Activated T-cell treated with anti-CD3 and anti-CD28 coated beads, Interleukin-2, amount 50 U/mL, for 4 hours (primary cell): ENCODE measurements at regions not wholly inside any gene's neighbourhood (a gene's known extent, or its start where the extent isn't known, plus 50 kb on each side); places are given as distances from the start of the nearest gene placed in this dataset.

Source experiments
- ATAC-seq, 2 donors: fragments of 200-7000 bp; cut with Tn5 transposase; one replicate each; pipeline ENCODE4 v1.10.0; 2021
- DNase-seq: peaks from one replicate; pipeline ENCODE4 v3.0.0-alpha.2; 2020
- H3K27me3 Mint-ChIP-seq: one replicate; pipeline ENCODE4 v1.8.0; 2021; ENCODE audit warnings: low read depth, mixed read lengths
- H3K36me3 Mint-ChIP-seq: one replicate; pipeline ENCODE4 v1.8.0; 2022; ENCODE audit warnings: mixed read lengths; ENCODE audit not compliant: insufficient read depth
- H3K4me1 Mint-ChIP-seq: one replicate; pipeline ENCODE4 v1.8.0; 2021; ENCODE audit warnings: low read depth, mixed read lengths
- H3K4me3 Mint-ChIP-seq: one replicate; pipeline ENCODE4 v1.8.0; 2021; ENCODE audit warnings: mild to moderate bottlenecking, moderate library complexity, mixed read lengths
- H3K9me3 Mint-ChIP-seq: one replicate; pipeline ENCODE4 v1.8.0; 2021; ENCODE audit warnings: mixed read lengths

DNA sequence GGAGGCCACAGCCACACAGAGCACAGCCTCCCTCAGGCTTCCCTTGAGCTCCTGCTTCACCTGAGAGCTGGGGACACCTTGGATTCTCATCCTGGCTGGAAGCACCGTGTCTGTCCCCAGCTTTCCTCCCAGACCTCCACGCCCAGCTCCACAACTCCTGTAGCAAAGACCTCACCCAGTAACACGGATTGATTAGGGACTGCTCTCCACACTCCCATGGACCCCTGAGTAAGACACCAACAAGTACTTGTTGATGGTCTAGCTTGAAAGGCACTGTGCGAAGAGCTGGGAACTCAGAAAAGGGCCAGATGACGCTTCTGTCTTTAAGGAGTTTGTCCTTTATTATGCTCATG is 109.6 kb downstream of the DLL1 start:
- DNase-seq = no peak
- no peak overlapping the region for H3K4me3 Mint-ChIP-seq
- ATAC-seq = no peak
- peaks cover 9% of the 10 kb centered on the region for H3K9me3 Mint-ChIP-seq
- H3K27me3 Mint-ChIP-seq = no peaks in the 10 kb centered on the region
- no peaks in the 10 kb centered on the region for H3K36me3 Mint-ChIP-seq
- H3K4me1 Mint-ChIP-seq = peaks cover 7% of the 10 kb centered on the region

DNA sequence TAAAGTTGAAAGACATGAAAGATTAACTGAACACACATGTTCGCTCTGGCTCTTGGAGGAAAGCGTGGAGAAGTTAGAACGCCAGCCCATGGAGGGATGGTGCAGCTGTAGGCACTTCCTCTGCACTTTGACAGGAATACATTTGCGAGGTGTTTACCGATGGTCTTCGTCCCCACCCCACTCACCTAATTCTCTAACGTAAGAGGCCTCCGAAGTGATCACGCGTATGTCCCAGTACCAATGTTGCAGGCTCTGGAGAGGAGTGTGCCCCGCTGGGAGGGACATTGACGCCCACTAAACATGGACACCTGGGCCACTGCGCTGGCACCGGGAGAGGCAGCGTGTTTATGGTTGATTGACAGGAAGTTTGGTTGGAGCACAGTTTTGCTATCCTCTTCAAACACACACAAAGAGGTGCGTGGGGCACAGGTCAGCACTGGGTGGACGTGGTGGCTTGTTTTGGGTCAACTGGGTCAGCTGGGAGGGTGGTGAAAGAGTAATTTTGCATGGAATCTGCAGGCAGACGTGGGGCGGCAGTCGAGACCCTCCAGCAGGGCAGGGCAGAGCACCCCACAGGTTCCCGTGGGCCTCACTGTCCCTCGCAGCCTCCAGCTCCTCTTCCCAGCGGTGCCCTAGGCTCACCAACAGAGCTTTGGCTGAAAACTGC is 110.1 kb downstream of the DLL1 start:
- ATAC-seq (no peak), DNase-seq (no peak)
- H3K27me3 Mint-ChIP-seq = no peaks in the 10 kb centered on the region
- H3K4me1 Mint-ChIP-seq = peaks cover 7% of the 10 kb centered on the region
- H3K9me3 Mint-ChIP-seq = peaks cover 9% of the 10 kb centered on the region
- H3K36me3 Mint-ChIP-seq = no peaks in the 10 kb centered on the region
- no peak overlapping the region for H3K4me3 Mint-ChIP-seq

DNA sequence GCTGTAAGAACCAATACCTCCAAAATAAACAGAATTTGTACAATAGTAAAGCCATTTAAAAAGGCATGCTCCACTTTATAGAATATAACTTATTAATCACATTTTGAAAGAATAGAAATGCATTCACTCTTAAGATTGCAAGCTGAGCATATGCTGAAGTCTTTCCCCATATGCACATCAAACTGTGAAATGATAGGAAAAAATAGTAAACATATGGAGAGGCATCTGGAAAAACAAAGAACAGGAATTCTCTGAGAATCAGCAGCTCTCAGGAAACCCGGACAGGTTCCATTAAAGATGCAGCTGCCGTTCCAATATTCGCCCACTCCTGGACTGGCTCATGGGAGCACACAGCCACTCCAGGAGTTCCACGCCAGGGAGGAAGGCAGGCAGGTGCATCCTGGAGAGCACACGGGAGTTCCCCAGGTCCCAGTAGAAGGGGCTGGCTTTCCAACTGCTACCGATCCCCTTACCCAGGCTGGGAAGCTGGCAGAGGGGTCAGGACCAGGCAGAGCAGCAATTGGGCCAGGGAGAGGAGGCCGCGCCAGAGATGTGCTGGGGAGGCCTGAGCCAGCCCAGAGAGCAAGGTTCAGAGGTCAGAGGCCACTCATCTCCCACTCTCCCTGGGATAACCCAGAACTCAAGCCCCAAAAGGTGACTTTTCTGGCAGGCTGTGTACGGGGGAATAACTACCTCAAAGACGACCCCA is 111.1 kb downstream of the DLL1 start:
- Mint-ChIP-seq H3K4me1 (peaks cover 7% of the 10 kb centered on the region), H3K36me3 (no peaks in the 10 kb centered on the region), H3K27me3 (no peaks in the 10 kb centered on the region), H3K9me3 (peaks cover 9% of the 10 kb centered on the region), H3K4me3 (no peak overlapping the region)
- no peak for DNase-seq
- no peak for ATAC-seq

DNA sequence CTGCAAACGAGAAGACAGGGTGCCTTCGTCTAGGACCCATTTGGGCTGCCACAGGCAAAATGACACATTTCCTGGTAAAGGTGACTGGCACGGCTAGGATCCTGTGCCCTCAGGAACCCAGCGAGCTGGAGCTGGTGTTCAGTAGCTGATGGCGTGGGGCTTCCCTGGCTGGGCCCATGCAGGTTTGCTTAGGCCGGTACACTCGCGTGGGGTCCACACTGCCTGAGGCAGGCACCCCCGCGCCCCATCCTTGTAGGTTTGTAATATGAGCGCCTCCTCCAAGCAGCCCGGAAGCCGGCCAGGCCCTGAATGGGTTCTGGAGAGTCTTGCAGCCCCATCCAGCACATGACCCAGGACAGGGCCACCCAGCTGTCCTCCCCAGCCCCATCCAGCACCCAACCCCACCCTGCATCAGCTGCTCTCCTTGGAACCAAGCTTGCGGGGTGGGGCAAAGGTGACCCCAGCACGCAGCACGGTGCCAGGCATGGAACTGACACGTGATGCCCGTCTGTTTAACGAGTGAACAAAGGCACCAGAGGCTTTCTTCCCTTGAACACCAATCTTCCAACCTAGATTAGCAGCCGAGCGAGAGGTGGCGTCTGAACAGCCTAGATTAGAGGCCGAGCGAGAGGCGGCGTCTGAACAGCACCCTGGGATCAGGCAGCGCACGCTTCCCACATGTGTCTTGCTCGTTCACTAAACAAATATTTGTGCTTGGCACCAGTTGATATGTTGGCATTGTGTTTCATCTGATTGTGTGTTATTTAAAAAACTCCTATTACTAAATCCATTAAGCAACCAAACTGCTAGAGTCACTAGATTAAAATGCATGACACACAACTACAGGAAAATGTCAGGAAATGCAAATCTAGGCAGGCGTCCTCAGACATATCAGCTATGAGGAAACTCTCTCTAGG is 112.1 kb downstream of the DLL1 start:
- no peak overlapping the region for H3K4me3 Mint-ChIP-seq
- peaks cover 9% of the 10 kb centered on the region for H3K9me3 Mint-ChIP-seq
- no peak for DNase-seq
- no peaks in the 10 kb centered on the region for H3K36me3 Mint-ChIP-seq
- H3K27me3 Mint-ChIP-seq = no peaks in the 10 kb centered on the region
- H3K4me1 Mint-ChIP-seq = peaks cover 6% of the 10 kb centered on the region
- no peak for ATAC-seq

DNA sequence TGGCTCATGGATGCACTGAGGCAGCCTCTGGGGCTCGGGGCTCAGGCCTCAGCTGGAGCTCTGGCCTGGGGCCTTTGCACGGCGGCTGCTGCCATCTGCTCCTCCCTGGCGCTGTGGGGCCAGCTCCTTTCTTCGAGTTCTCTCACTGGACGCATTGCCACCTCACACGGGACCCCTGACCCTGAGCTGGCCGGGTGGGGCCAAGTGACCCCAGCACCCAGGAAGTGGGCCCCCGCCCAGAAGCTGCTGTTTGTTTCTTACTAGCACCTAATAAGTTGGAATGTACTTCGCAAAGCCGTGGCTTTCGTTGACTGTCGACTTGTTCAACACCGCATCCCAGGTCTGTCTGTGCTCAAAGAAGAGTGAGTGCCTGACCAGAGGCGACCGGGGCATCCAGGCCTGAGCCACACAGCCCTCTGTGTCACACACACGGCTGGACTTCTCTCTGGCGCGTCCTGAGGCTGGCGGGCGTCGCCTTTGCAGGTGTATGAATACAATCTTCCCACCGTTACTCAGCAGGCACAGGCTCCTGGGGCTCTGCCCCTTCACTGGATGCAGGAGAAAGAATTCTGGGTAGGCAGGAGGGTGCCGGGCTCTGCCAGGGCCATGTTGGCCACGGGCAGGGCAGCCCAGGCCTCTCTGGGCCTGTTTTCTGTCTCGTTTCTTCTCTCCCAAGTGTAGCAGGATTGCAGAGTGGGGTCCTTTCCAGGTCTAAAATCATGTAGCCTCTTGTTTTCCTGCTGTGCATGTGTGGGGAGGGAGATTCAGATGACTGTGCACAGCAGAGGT is 112.9 kb downstream of the DLL1 start:
- Mint-ChIP-seq H3K36me3 (no peaks in the 10 kb centered on the region), H3K4me1 (peaks cover 6% of the 10 kb centered on the region)

GRCh38 chr6:170176898-170177771 is 113.7 kb downstream of the DLL1 start:
- peaks cover 3% of the 10 kb centered on the region for H3K9me3 Mint-ChIP-seq
- no peaks in the 10 kb centered on the region for H3K27me3 Mint-ChIP-seq
- ATAC-seq = peak in 1 of 2 donors; percentile 21
- DNase-seq = no peak
- H3K4me3 Mint-ChIP-seq = no peak overlapping the region
- H3K36me3 Mint-ChIP-seq = no peaks in the 10 kb centered on the region
- peaks cover 3% of the 10 kb centered on the region for H3K4me1 Mint-ChIP-seq

More for the DNA sequence above, 112.9 kb downstream of the DLL1 start:
- DNase-seq (no peak), ATAC-seq (peak in 1 of 2 donors; percentile 32)
- Mint-ChIP-seq H3K27me3 (no peaks in the 10 kb centered on the region), H3K4me3 (no peak overlapping the region), H3K9me3 (peaks cover 4% of the 10 kb centered on the region)

DNA sequence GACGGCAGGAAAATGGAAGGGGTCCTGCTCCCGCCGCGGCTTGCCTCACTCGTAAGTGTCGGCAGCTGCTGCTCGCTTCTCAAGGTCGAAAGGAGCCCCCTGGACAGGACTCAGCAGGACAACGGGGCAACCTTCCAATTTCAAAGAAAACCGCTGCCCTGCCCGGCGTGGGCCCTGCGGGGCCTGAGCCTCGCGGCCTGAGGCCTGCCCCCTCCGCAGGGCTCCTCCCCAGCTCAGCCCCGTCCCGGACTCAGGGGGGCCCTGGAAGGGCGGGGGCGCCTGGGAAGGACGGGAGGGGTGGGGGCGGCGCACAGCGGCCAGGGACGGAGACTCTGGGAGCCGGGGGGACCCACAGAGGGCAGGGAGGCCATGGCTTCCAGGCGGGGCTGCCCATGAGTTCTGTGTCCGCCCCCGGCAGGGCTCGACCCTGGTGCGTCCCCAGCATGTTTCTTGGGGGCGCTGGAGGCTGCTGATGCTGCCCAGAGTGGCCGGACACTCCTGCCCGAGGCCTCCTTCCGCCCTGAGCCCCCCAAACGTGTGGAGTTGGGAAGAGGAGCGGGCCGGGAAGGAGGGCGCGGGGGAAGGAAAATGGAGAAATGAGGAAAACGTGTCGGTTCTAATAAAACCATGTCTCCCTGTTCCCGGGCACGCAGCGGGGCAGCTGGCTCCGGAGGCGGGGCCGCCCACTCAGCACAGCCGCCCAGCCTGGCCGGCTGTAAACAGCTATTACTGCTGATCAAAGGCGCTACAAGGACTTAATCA is 114.6 kb downstream of the DLL1 start:
- Mint-ChIP-seq H3K36me3 (no peaks in the 10 kb centered on the region), H3K27me3 (no peaks in the 10 kb centered on the region), H3K4me1 (no peaks in the 10 kb centered on the region), H3K9me3 (no peaks in the 10 kb centered on the region), H3K4me3 (no peak overlapping the region)
- DNase-seq (no peak), ATAC-seq (no peak)

DNA sequence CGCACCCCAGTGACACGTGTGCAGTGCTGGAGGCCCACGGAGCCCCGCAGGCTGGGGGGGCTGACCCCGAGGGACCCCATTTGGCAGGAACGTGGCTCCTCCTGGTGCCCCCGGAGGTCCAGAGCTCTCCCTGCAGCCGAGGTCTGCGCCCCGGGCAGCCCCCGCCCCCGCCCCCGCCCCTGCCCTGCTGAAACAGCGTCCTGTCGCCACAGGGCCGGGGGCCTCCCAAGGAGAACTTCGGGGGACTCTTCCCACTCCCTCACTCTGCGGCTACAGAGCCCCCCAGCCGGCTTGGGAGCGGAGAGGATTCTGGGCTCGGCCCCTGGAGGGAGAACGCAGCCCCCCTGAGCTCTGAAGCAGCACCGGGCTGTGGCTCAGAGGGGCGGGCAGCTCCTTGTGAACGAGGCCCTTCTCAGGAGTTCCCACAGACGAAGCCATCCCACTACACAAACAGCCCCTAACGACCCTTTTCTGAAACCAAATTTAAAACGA is 115.2 kb downstream of the DLL1 start:
- ATAC-seq (no peak), DNase-seq (no peak)
- Mint-ChIP-seq H3K4me3 (no peak overlapping the region), H3K36me3 (no peaks in the 10 kb centered on the region), H3K9me3 (no peaks in the 10 kb centered on the region), H3K4me1 (no peaks in the 10 kb centered on the region), H3K27me3 (no peaks in the 10 kb centered on the region)

DNA sequence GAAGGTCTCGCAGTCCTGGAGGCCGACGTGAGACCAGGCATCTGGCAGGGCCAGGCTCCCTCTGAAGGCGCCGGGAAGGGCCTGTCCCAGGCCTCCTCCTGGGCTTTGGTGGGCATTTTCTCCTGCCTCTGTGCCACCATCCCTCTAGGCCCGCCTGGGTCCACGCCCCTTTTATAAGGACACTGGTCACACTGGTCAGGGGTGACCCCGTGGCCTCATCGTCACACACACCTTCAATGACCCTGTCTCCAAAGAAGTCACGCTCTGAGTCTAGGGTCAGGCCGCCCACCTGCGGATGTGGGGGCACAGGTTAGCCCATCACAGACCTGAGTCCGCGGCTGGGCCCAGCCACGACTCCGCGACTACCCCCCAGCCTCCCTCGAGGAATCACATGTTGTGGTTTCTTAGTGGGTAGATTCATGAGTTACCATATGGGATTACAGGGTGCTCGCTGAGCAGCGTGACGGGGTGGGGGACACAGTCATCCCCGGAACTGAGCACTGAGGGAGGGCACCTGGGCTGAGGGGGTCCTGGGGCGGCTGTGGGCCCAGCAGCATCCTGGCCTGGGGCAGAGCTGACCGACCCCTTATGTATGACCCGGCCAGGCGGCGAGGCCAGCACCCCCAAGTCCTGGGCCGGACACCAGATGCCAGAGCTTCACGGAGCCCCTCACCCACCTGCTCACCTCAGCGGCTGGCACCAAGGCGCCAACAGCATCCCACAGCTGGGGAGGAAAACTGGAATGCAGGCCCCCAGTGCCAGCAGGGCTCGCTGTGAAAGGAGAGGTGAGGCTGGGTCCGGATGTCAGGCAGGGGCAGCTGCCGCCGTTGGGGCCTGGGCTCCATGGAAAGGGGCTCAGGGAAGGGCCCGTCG is 115.9 kb downstream of the DLL1 start:
- Mint-ChIP-seq H3K9me3 (no peaks in the 10 kb centered on the region), H3K27me3 (no peaks in the 10 kb centered on the region), H3K4me3 (no peak overlapping the region), H3K4me1 (no peaks in the 10 kb centered on the region), H3K36me3 (no peaks in the 10 kb centered on the region)
- no peak for DNase-seq
- ATAC-seq = no peak

- Mint-ChIP-seq H3K9me3 (no peaks in the 10 kb centered on the region), H3K4me1 (no peaks in the 10 kb centered on the region), H3K27me3 (no peaks in the 10 kb centered on the region), H3K36me3 (no peaks in the 10 kb centered on the region), H3K4me3 (no peak overlapping the region)
- no peak for DNase-seq
- ATAC-seq = no peak
These were observed 116.6 kb downstream of the DLL1 start for GRCh38 chr6:170174124-170174770.

- Mint-ChIP-seq H3K4me1 (no peaks in the 10 kb centered on the region), H3K27me3 (no peaks in the 10 kb centered on the region), H3K9me3 (no peaks in the 10 kb centered on the region), H3K4me3 (no peak overlapping the region), H3K36me3 (no peaks in the 10 kb centered on the region)
- no peak for DNase-seq
- no peak for ATAC-seq
These were observed 117.5 kb downstream of the DLL1 start for GRCh38 chr6:170173335-170173881.
